ENCODE measurements at regions not wholly inside any gene's neighbourhood (a gene's known extent, or its start where the extent isn't known, plus 50 kb on each side); places are given as distances from the start of the nearest gene placed in this dataset.

DNA sequence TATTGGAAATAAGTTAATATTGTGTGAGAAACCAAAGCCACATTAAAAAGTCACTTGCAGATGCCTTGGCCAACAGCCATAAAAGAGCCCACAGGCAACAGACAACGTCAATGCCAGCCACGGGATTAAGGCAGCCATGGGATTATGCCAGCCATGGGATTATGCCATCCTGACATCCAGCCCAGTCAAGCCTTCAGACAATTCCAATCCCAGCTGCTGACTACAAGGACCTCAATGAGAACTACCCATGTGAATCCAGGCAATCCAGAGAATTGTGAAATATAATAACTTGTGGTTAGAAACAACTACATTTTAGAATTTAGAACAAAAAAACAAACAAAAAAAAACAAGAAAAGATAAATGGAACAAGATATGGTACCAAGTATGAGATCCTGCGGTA lies 356.6 kb downstream of the EFNB2 start:
- no peak overlapping the region for H3K4me3 ChIP-seq (ENCODE audit: extremely low read depth in 1 of 4, insufficient read depth in 2 of 4, low read depth in 3 of 4, low read length in 4 of 4)
- no peak overlapping the region for H2AFZ ChIP-seq (ENCODE audit: low read length)
- H3K14ac ChIP-seq (ENCODE audit: insufficient read length), result no peak overlapping the region
- H3K18ac ChIP-seq (ENCODE audit: extremely low read depth, low read length), result no peak overlapping the region
- no peak overlapping the region for H2BK120ac ChIP-seq (replicated peaks; ENCODE audit: low read depth, low read length)
- H3K36me3 ChIP-seq (ENCODE audit: control insufficient read depth in 2 of 4, insufficient read depth in 4 of 4, low read length in 3 of 4), result no peaks in the 10 kb centered on the region
- no peaks in the 10 kb centered on the region for H3K9me3 ChIP-seq (ENCODE audit: insufficient read depth in 2 of 2, low read depth in 1 of 2, low read length in 1 of 2)
- no peak overlapping the region for H2AK5ac ChIP-seq (ENCODE audit: low read depth, low read length)
- H4K91ac ChIP-seq (replicated peaks; ENCODE audit: insufficient read length, low read length), result no peak overlapping the region
- WGBS, 2 experiments (ENCODE audit: extremely low coverage in 1 of 2, insufficient coverage in 1 of 2, insufficient read length in 1 of 2, insufficient replicate concordance in 2 of 2, low coverage in 1 of 2, low lambda C conversion rate in 2 of 2, missing lambda C conversion rate in 1 of 2), result 92% methylated on average over 3 of the region's 3 CpGs; no CpG with 5 or more reads in 1 of the 2 experiments
- FAIRE-seq (no peak), DNase-seq (ENCODE audit: low read depth in 1 of 2, low spot score in 2 of 2) (no peak)
- no peaks in the 10 kb centered on the region for H4K20me1 ChIP-seq (replicated peaks in 1 of 2; ENCODE audit: control insufficient read depth in 1 of 2, insufficient read depth in 2 of 2, low read length in 2 of 2)
- H3K79me2 ChIP-seq (ENCODE audit: control insufficient read depth in 1 of 2, insufficient read depth in 2 of 2, low read length in 2 of 2), result no peaks in the 10 kb centered on the region
- H3K9ac ChIP-seq (replicated peaks in 1 of 4; ENCODE audit: extremely low read depth in 1 of 4, low read depth in 3 of 4, low read length in 3 of 4), result no peak overlapping the region
- no peak overlapping the region for H3K27ac ChIP-seq (ENCODE audit: low read depth, low read length)
- no peaks in the 10 kb centered on the region for H3K23me2 ChIP-seq (ENCODE audit: low read depth, low read length)
- no peak overlapping the region for H2BK12ac ChIP-seq (ENCODE audit: low read depth, low read length)
- no peak overlapping the region for H4K8ac ChIP-seq (ENCODE audit: extremely low read depth, insufficient read depth, low read length)
- H2BK15ac ChIP-seq (ENCODE audit: low read length), result no peak overlapping the region
- H3K4ac ChIP-seq (replicated peaks; ENCODE audit: insufficient read length, low read depth, low read length), result no peak overlapping the region
- ChIA-PET POLR2A (ENCODE audit: partially characterized antibody) (no interaction called here), CTCF (ENCODE audit: partially characterized antibody) (interaction anchor here (0.7 kb wide), 1 partner anchor 9 kb away, joined by 3 read pairs; no protein-coding TSS in a partner anchor)
- H3K4me1 ChIP-seq (replicated peaks in 1 of 4; ENCODE audit: control insufficient read depth in 3 of 4, insufficient read depth in 4 of 4, low read length in 3 of 4), result peaks cover 0 to 4% (median 0%) of the 10 kb centered on the region in 4 experiments; a peak in 1 of 7 replicates
- H3K4me2 ChIP-seq (ENCODE audit: insufficient read depth in 1 of 2, low read depth in 2 of 2, low read length in 2 of 2), result no peak overlapping the region
- TF ChIP-seq SIN3A (conservative IDR thresholded peaks at IDR 0.05 in 1 of 2, IDR thresholded peaks at IDR 0.05 in 1 of 2; ENCODE audit: low read depth in 1 of 2, low read length in 2 of 2) (no peak), TCF12 (IDR thresholded peaks at IDR 0.05; ENCODE audit: low read depth, low read length) (no peak), RAD21 (IDR thresholded peaks at IDR 0.05 in 1 of 2, conservative IDR thresholded peaks at IDR 0.05 in 1 of 2; ENCODE audit: low read depth in 2 of 2, low read length in 2 of 2) (no peak), GABPA (IDR thresholded peaks at IDR 0.05; ENCODE audit: borderline replicate concordance, insufficient read depth, low read length) (no peak)
- H4K5ac ChIP-seq (ENCODE audit: insufficient read length, low read depth, low read length), result no peak overlapping the region
- no peak overlapping the region for H3K56ac ChIP-seq (replicated peaks; ENCODE audit: insufficient read length, low read depth, low read length)
- H2BK20ac ChIP-seq (ENCODE audit: low read length), result no peak overlapping the region
- H3K23ac ChIP-seq (ENCODE audit: insufficient read length), result no peak overlapping the region
- no peak overlapping the region for H2BK5ac ChIP-seq (ENCODE audit: low read depth, low read length)
- H3K27me3 ChIP-seq (replicated peaks in 1 of 4; ENCODE audit: control insufficient read depth in 3 of 4, extremely low read depth in 1 of 4, insufficient read depth in 3 of 4, low read length in 3 of 4), result no peaks in the 10 kb centered on the region
- no peaks in the 10 kb centered on the region for H3K79me1 ChIP-seq (ENCODE audit: low read depth, low read length)
